ENCODE measurements at regions not wholly inside any gene's neighbourhood (a gene's known extent, or its start where the extent isn't known, plus 50 kb on each side); places are given as distances from the start of the nearest gene placed in this dataset.

- H3K4me2 ChIP-seq (ENCODE audit: insufficient read depth in 1 of 2, low read depth in 2 of 2, low read length in 2 of 2), result no peak overlapping the region
- peaks cover 0 to 7% (median 2%) of the 10 kb centered on the region in 4 experiments; a peak in 4 of 7 replicates for H3K4me1 ChIP-seq (replicated peaks in 1 of 4; ENCODE audit: control insufficient read depth in 3 of 4, insufficient read depth in 4 of 4, low read length in 3 of 4)
- no peak overlapping the region for H3K9ac ChIP-seq (replicated peaks in 1 of 4; ENCODE audit: extremely low read depth in 1 of 4, low read depth in 3 of 4, low read length in 3 of 4)
- no peak overlapping the region for H3K56ac ChIP-seq (replicated peaks; ENCODE audit: insufficient read length, low read depth, low read length)
- H3K27ac ChIP-seq (ENCODE audit: low read depth, low read length), result no peak overlapping the region
- DNase-seq (ENCODE audit: low read depth in 1 of 2, low spot score in 2 of 2) (no peak), FAIRE-seq (no peak)
- no peaks in the 10 kb centered on the region for H3K23me2 ChIP-seq (ENCODE audit: low read depth, low read length)
- H2BK5ac ChIP-seq (ENCODE audit: low read depth, low read length), result no peak overlapping the region
- WGBS, 2 experiments (ENCODE audit: extremely low coverage in 1 of 2, insufficient coverage in 1 of 2, insufficient read length in 1 of 2, insufficient replicate concordance in 2 of 2, low coverage in 1 of 2, low lambda C conversion rate in 2 of 2, missing lambda C conversion rate in 1 of 2), result 87% methylated on average over 7 of the region's 7 CpGs; no CpG with 5 or more reads in 1 of the 2 experiments
- no peak overlapping the region for H3K23ac ChIP-seq (ENCODE audit: insufficient read length)
- no peaks in the 10 kb centered on the region; a peak in 1 of 7 replicates for H3K27me3 ChIP-seq (replicated peaks in 1 of 4; ENCODE audit: control insufficient read depth in 3 of 4, extremely low read depth in 1 of 4, insufficient read depth in 3 of 4, low read length in 3 of 4)
- ChIA-PET POLR2A (ENCODE audit: partially characterized antibody) (interaction anchor here (1.4 kb wide), 1 partner anchor 20 kb away, joined by 4 read pairs; no protein-coding TSS in a partner anchor), CTCF (ENCODE audit: partially characterized antibody) (interaction anchor here (0.7 to 1.6 kb wide), 8 partner anchors 15 to 171 kb away, joined by 3 to 4 read pairs (median 4); no protein-coding TSS in a partner anchor)
- no peak overlapping the region; the same call in 1 of the 2 replicates for H2BK12ac ChIP-seq (ENCODE audit: low read depth, low read length)
- H2AFZ ChIP-seq (ENCODE audit: low read length), result no peak overlapping the region
- no peak overlapping the region for H4K5ac ChIP-seq (ENCODE audit: insufficient read length, low read depth, low read length)
- H2BK120ac ChIP-seq (replicated peaks; ENCODE audit: low read depth, low read length), result no peak overlapping the region
- H4K20me1 ChIP-seq (replicated peaks in 1 of 2; ENCODE audit: control insufficient read depth in 1 of 2, insufficient read depth in 2 of 2, low read length in 2 of 2), result no peaks in the 10 kb centered on the region
- no peak overlapping the region for H2AK5ac ChIP-seq (ENCODE audit: low read depth, low read length)
- H3K36me3 ChIP-seq (ENCODE audit: control insufficient read depth in 2 of 4, insufficient read depth in 4 of 4, low read length in 3 of 4), result no peaks in the 10 kb centered on the region
- no peaks in the 10 kb centered on the region for H3K79me2 ChIP-seq (ENCODE audit: control insufficient read depth in 1 of 2, insufficient read depth in 2 of 2, low read length in 2 of 2)
- no peak overlapping the region for H3K14ac ChIP-seq (ENCODE audit: insufficient read length)
- no peak overlapping the region for H4K8ac ChIP-seq (ENCODE audit: extremely low read depth, insufficient read depth, low read length)
- no peak overlapping the region for H3K18ac ChIP-seq (ENCODE audit: extremely low read depth, low read length)
- H3K4ac ChIP-seq (replicated peaks; ENCODE audit: insufficient read length, low read depth, low read length), result peak overlapping the region; percentile 71
- peak overlapping the region; percentile 78 for H4K91ac ChIP-seq (replicated peaks; ENCODE audit: insufficient read length, low read length)
- H3K9me3 ChIP-seq (ENCODE audit: insufficient read depth in 2 of 2, low read depth in 1 of 2, low read length in 1 of 2), result peaks cover 4 to 5% of the 10 kb centered on the region in 2 experiments; a peak in 2 of 4 replicates
- no peak overlapping the region for H2BK20ac ChIP-seq (ENCODE audit: low read length)
- H3K4me3 ChIP-seq (ENCODE audit: extremely low read depth in 1 of 4, insufficient read depth in 2 of 4, low read depth in 3 of 4, low read length in 4 of 4), result no peak overlapping the region
- H2BK15ac ChIP-seq (ENCODE audit: low read length), result no peak overlapping the region
- H3K79me1 ChIP-seq (ENCODE audit: low read depth, low read length), result no peaks in the 10 kb centered on the region
- no peak for TF ChIP-seq SAP30 (IDR thresholded peaks at IDR 0.05; ENCODE audit: insufficient read depth, insufficient replicate concordance, low read length)
- no peak for TF ChIP-seq SIN3A (conservative IDR thresholded peaks at IDR 0.05 in 1 of 2, IDR thresholded peaks at IDR 0.05 in 1 of 2; ENCODE audit: low read depth in 1 of 2, low read length in 2 of 2)
- no peak for TF ChIP-seq BCL11A (IDR thresholded peaks at IDR 0.05; ENCODE audit: low read depth in 2 of 2, low read length in 2 of 2)
- no peak for TF ChIP-seq TEAD4 (IDR thresholded peaks at IDR 0.05; ENCODE audit: low read depth, low read length)
- TF ChIP-seq KDM4A (IDR thresholded peaks at IDR 0.05; ENCODE audit: low read depth, low read length, severe bottlenecking), result no peak
- TF ChIP-seq E2F6 (IDR thresholded peaks at IDR 0.05), result no peak
- TF ChIP-seq TBP (IDR thresholded peaks at IDR 0.05; ENCODE audit: low read depth, low read length), result no peak
- TF ChIP-seq BRCA1 (IDR thresholded peaks at IDR 0.05; ENCODE audit: low read depth, low read length), result no peak
- TF ChIP-seq JUN (IDR thresholded peaks at IDR 0.05; ENCODE audit: low read depth, low read length), result no peak
- TF ChIP-seq RXRA (IDR thresholded peaks at IDR 0.05; ENCODE audit: insufficient read depth, low read depth, low read length), result no peak
- TF ChIP-seq MAFK (IDR thresholded peaks at IDR 0.05; ENCODE audit: low read depth, low read length), result no peak
- no peak for TF ChIP-seq SP2 (IDR thresholded peaks at IDR 0.05; ENCODE audit: low read length)
- no peak for TF ChIP-seq JUND (IDR thresholded peaks at IDR 0.05; ENCODE audit: low read length)
Observed at GRCh38 chr21:32966120-32966519, 59.6 kb upstream of the OLIG2 start.
